Stimulated activated CD4-positive, alpha-beta T cell treated with anti-CD3 and anti-CD28 coated beads, Interleukin-1b, Interleukin-23, amount 100 ng/mL, for 24 hours (primary cell): ENCODE measurements at regions not wholly inside any gene's neighbourhood (a gene's known extent, or its start where the extent isn't known, plus 50 kb on each side); places are given as distances from the start of the nearest gene placed in this dataset.
"Not testable (repeated sequence)": the region's sequence is repeated elsewhere in the genome, so short reads cannot be mapped to it uniquely, and the experiment has no call there.

Source experiments
- DNase-seq, 4 experiments: peaks; one replicate each; pipeline ENCODE4 v3.0.0-alpha.2; 2020; ENCODE audit warnings: low read depth in 4 of 4, low spot score in 1 of 4

- DNase-seq = no peak
Measured at GRCh38 chr16:58820411-58820810, 86.3 kb upstream of the GOT2 start.

- no peak for DNase-seq
Measured at GRCh38 chr16:58815181-58815888, 81.2 kb upstream of the GOT2 start.

GRCh38 chr16:58814348-58814801 is 80.3 kb upstream of the GOT2 start:
- peak; percentile 4 to 11 (median 6) for DNase-seq

- no peak for DNase-seq
Measured at GRCh38 chr16:58809213-58809612, 75.1 kb upstream of the GOT2 start.

GRCh38 chr16:58807276-58807675 is 73.2 kb upstream of the GOT2 start:
- DNase-seq = no peak

GRCh38 chr16:58801838-58802237 is 67.7 kb upstream of the GOT2 start:
- DNase-seq = no peak

GRCh38 chr16:58797137-58797801 is 63.2 kb upstream of the GOT2 start:
- no peak for DNase-seq

- DNase-seq = no peak
Measured at GRCh38 chr16:58793366-58793765, 59.2 kb upstream of the GOT2 start.

- no peak for DNase-seq
Measured at GRCh38 chr16:58792188-58792587, 58.1 kb upstream of the GOT2 start.

- not testable (repeated sequence) for DNase-seq
Measured at GRCh38 chr16:58790816-58791557, 56.9 kb upstream of the GOT2 start.

- no peak for DNase-seq
Measured at GRCh38 chr16:58789351-58789750, 55.2 kb upstream of the GOT2 start.
